ENCODE measurements at regions not wholly inside any gene's neighbourhood (a gene's known extent, or its start where the extent isn't known, plus 50 kb on each side); places are given as distances from the start of the nearest gene placed in this dataset.

- WGBS (ENCODE audit: missing lambda C conversion rate), result 20% methylated on average over 7 of the region's 8 CpGs
These were observed 300.8 kb downstream of the POM121L12 start for GRCh38 chr7:53336105-53336668.

DNA sequence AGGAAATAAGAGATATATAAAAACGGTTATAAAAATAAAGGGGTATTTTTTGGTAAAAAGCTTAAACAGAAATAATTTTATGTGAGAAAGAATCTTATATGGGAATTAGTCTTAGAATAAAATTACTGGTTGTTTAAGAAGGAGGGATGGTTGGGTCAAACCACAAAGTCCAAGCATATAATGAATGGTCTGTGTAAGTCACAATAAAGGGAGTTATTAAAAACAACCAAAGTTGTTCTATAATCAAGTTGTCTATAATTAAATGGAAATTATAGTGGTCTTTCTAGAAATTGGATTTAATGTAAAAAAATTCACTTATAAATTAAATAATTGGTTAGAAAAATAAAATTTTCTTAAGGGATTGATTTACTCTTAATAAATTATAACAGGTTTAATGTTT lies 304.8 kb downstream of the POM121L12 start:
- DNase-seq (ENCODE audit: low read depth in 1 of 2, low spot score in 1 of 2), result no peak
- Histone ChIP-seq H3K4me2 (no peak overlapping the region), H3K4me1 (no peaks in the 10 kb centered on the region), H3K27ac (no peak overlapping the region), H3K9me3 (0 out of 3 replicates have a peak, but pooled peaks cover 2% of the 10 kb centered on the region), H3K4me3 (no peak overlapping the region)
- ChIA-PET POLR2A (no interaction called here), CTCF (no interaction called here)
- no peak for ATAC-seq
- 14% methylated on average over 1 of the region's 1 CpG for WGBS (ENCODE audit: missing lambda C conversion rate)
- no peak for FAIRE-seq
- TF ChIP-seq FOSL2 (IDR thresholded peaks at IDR 0.05), result no peak
- TF ChIP-seq FOSL2 (CRISPR knock-in tag; IDR thresholded peaks at IDR 0.05), result no peak
- TF ChIP-seq ZFP36 (IDR thresholded peaks at IDR 0.05; ENCODE audit: borderline replicate concordance, partially characterized antibody), result peak; percentile 74

More at GRCh38 chr7:53336105-53336668, 300.8 kb downstream of the POM121L12 start:
- TF ChIP-seq CBX8 (IDR thresholded peaks at IDR 0.05), result no peak
- TF ChIP-seq MAZ (IDR thresholded peaks at IDR 0.05; ENCODE audit: borderline replicate concordance, low read depth, low read length), result no peak
- TF ChIP-seq NPAS2 (CRISPR knock-in tag; IDR thresholded peaks at IDR 0.05; ENCODE audit: borderline replicate concordance), result no peak
- TF ChIP-seq ZSCAN20 (CRISPR knock-in tag; IDR thresholded peaks at IDR 0.05), result no peak
- TF ChIP-seq CTCF (IDR thresholded peaks at IDR 0.05), result no peak
- no peak for TF ChIP-seq HEYL (CRISPR knock-in tag; IDR thresholded peaks at IDR 0.05)
- TF ChIP-seq CHD4 (IDR thresholded peaks at IDR 0.05; ENCODE audit: borderline replicate concordance), result no peak
- TF ChIP-seq POLR2A (IDR thresholded peaks at IDR 0.05; ENCODE audit: low read length), result no peak
- no peak for TF ChIP-seq HDAC2 (IDR thresholded peaks at IDR 0.05)
- TF ChIP-seq RARB (CRISPR knock-in tag; IDR thresholded peaks at IDR 0.05), result no peak
- no peak for TF ChIP-seq GATA3 (IDR thresholded peaks at IDR 0.05; ENCODE audit: borderline replicate concordance)
- TF ChIP-seq TP53 (CRISPR knock-in tag; IDR thresholded peaks at IDR 0.05), result no peak
- Histone ChIP-seq H3K9me3 (0 out of 3 replicates have a peak, but pooled peaks cover 2% of the 10 kb centered on the region), H3K4me1 (no peaks in the 10 kb centered on the region), H3K4me3 (no peak overlapping the region), H3K4me2 (no peak overlapping the region), H3K27ac (no peak overlapping the region)
- CTCF ChIA-PET, result no interaction called here
- FAIRE-seq, result no peak
- ATAC-seq, result no peak
- DNase-seq (ENCODE audit: low read depth in 1 of 2, low spot score in 1 of 2), result no peak
- POLR2A ChIA-PET, result no interaction called here

GRCh38 chr7:53350241-53350640 lies 314.8 kb downstream of the POM121L12 start:
- no peak overlapping the region for H3K27ac ChIP-seq
- TF ChIP-seq SREBF2 (IDR thresholded peaks at IDR 0.05), result no peak
- no peak for TF ChIP-seq SMC3 (IDR thresholded peaks at IDR 0.05)
- TF ChIP-seq MAZ (IDR thresholded peaks at IDR 0.05; ENCODE audit: borderline replicate concordance, low read depth, low read length), result no peak
- TF ChIP-seq E2F6 (IDR thresholded peaks at IDR 0.05; ENCODE audit: borderline replicate concordance, low read depth), result no peak
- no peak overlapping the region for H3K4me2 ChIP-seq
- ChIA-PET CTCF (no interaction called here), POLR2A (no interaction called here)
- 0 out of 6 replicates have a peak, but pooled peaks of 1 of the 2 experiments have one; percentile 52 for ATAC-seq
- H3K9me3 ChIP-seq, result peaks cover 3% of the 10 kb centered on the region; the same call in 1 of the 3 replicates
- FAIRE-seq, result no peak
- H3K4me1 ChIP-seq, result no peaks in the 10 kb centered on the region
- no peak overlapping the region for H3K4me3 ChIP-seq
- WGBS (ENCODE audit: missing lambda C conversion rate), result 0% methylated on average over 2 of the region's 2 CpGs
- peak in 1 of 2 experiments; percentile 10 for DNase-seq (ENCODE audit: low read depth in 1 of 2, low spot score in 1 of 2)

DNA sequence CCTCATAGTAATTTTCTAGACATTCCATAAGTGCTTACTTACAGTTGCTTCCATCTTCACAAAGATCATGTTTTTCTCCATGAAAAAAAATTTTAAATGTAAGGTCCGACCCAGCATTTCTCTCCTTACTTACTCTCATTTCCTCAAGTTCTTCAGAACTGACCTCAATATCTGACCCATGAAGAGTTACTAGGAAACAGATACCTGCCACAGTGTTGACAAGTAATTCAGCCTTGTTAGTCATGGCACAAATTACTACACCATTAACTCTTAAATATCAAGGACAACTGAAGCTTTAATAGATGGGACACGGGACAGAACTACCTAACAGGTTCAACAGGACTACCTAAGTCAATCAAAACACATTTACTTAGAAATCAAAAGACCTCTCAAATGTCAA lies 316.2 kb downstream of the POM121L12 start:
- ATAC-seq, result no peak
- H3K9me3 ChIP-seq, result no peaks in the 10 kb centered on the region
- 2% methylated on average over 2 of the region's 2 CpGs for WGBS (ENCODE audit: missing lambda C conversion rate)
- FAIRE-seq, result no peak
- DNase-seq (ENCODE audit: low read depth in 1 of 2, low spot score in 1 of 2), result no peak
- no peak overlapping the region for H3K4me2 ChIP-seq
- H3K4me3 ChIP-seq, result no peak overlapping the region
- POLR2A ChIA-PET, result no interaction called here
- H3K27ac ChIP-seq, result no peak overlapping the region
- TF ChIP-seq CHD2 (IDR thresholded peaks at IDR 0.05; ENCODE audit: low read length, partially characterized antibody) (no peak), RARB (CRISPR knock-in tag; IDR thresholded peaks at IDR 0.05) (no peak), CBX8 (IDR thresholded peaks at IDR 0.05) (no peak), EHMT2 (IDR thresholded peaks at IDR 0.05; ENCODE audit: low read depth) (no peak), SMC3 (IDR thresholded peaks at IDR 0.05) (no peak), BCL3 (IDR thresholded peaks at IDR 0.05) (no peak), JUNB (IDR thresholded peaks at IDR 0.05) (no peak), CHD4 (IDR thresholded peaks at IDR 0.05; ENCODE audit: borderline replicate concordance) (no peak), E2F6 (IDR thresholded peaks at IDR 0.05; ENCODE audit: borderline replicate concordance, low read depth) (no peak), ESRRA (IDR thresholded peaks at IDR 0.05; ENCODE audit: borderline replicate concordance, low read length) (no peak), MAZ (IDR thresholded peaks at IDR 0.05; ENCODE audit: borderline replicate concordance, low read depth, low read length) (no peak), HOXB13 (CRISPR knock-in tag; IDR thresholded peaks at IDR 0.05; ENCODE audit: low read depth) (no peak), SREBF2 (IDR thresholded peaks at IDR 0.05) (no peak)
- TF ChIP-seq, protein P1, sequence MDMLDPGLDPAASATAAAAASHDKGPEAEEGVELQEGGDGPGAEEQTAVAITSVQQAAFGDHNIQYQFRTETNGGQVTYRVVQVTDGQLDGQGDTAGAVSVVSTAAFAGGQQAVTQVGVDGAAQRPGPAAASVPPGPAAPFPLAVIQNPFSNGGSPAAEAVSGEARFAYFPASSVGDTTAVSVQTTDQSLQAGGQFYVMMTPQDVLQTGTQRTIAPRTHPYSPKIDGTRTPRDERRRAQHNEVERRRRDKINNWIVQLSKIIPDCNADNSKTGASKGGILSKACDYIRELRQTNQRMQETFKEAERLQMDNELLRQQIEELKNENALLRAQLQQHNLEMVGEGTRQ (IDR thresholded peaks at IDR 0.05), result no peak
- CTCF ChIA-PET, result no interaction called here
- no peaks in the 10 kb centered on the region for H3K4me1 ChIP-seq
